ENCODE measurements at regions not wholly inside any gene's neighbourhood (a gene's known extent, or its start where the extent isn't known, plus 50 kb on each side); places are given as distances from the start of the nearest gene placed in this dataset.
A peak's percentile ranks its signal among the peaks of the same experiment; 100 is the strongest.

- DNase-seq (ENCODE audit: low spot score): peak; percentile 46
Measured at GRCh38 chr4:152094970-152095700, 334.3 kb upstream of the GATB start.

GRCh38 chr4:152091405-152091804 is 330.6 kb upstream of the GATB start:
- DNase-seq (ENCODE audit: low spot score): no peak

- DNase-seq (ENCODE audit: low spot score): peak; percentile 61
Measured at GRCh38 chr4:152090543-152090942, 329.7 kb upstream of the GATB start.

GRCh38 chr4:152089584-152089983 is 328.8 kb upstream of the GATB start:
- no peak for DNase-seq (ENCODE audit: low spot score)

GRCh38 chr4:152087335-152087734 is 326.5 kb upstream of the GATB start:
- DNase-seq (ENCODE audit: low spot score): no peak

GRCh38 chr4:152085657-152086056 is 324.9 kb upstream of the GATB start:
- no peak for DNase-seq (ENCODE audit: low spot score)

GRCh38 chr4:152083338-152083737 is 322.5 kb upstream of the GATB start:
- peak; percentile 89 for DNase-seq (ENCODE audit: low spot score)

GRCh38 chr4:152081024-152081423 is 320.2 kb upstream of the GATB start:
- no peak for DNase-seq (ENCODE audit: low spot score)

GRCh38 chr4:152079543-152080293 is 318.9 kb upstream of the GATB start:
- DNase-seq (ENCODE audit: low spot score): no peak

GRCh38 chr4:152079079-152079478 is 318.3 kb upstream of the GATB start:
- DNase-seq (ENCODE audit: low spot score): no peak

GRCh38 chr4:152077582-152077981 is 316.8 kb upstream of the GATB start:
- DNase-seq (ENCODE audit: low spot score): no peak

GRCh38 chr4:152075253-152075928 is 314.6 kb upstream of the GATB start:
- no peak for DNase-seq (ENCODE audit: low spot score)

- no peak for DNase-seq (ENCODE audit: low spot score)
Measured at GRCh38 chr4:152074573-152074972, 313.8 kb upstream of the GATB start.

- DNase-seq (ENCODE audit: low spot score): no peak
Measured at GRCh38 chr4:152074088-152074437, 313.3 kb upstream of the GATB start.

GRCh38 chr4:152073351-152074087 is 312.7 kb upstream of the GATB start:
- DNase-seq (ENCODE audit: low spot score): peak; percentile 50

- DNase-seq (ENCODE audit: low spot score): no peak
Measured at GRCh38 chr4:152072906-152073305, 312.1 kb upstream of the GATB start.

- peak; percentile 78 for DNase-seq (ENCODE audit: low spot score)
Measured at GRCh38 chr4:152072001-152072485, 311.2 kb upstream of the GATB start.

- no peak for DNase-seq (ENCODE audit: low spot score)
Measured at GRCh38 chr4:152070854-152071253, 310.0 kb upstream of the GATB start.

- no peak for DNase-seq (ENCODE audit: low spot score)
Measured at GRCh38 chr4:152068866-152069265, 308.1 kb upstream of the GATB start.

GRCh38 chr4:152065545-152065944 is 304.7 kb upstream of the GATB start:
- peak; percentile 9 for DNase-seq (ENCODE audit: low spot score)

GRCh38 chr4:152064753-152065152 is 303.9 kb upstream of the GATB start:
- DNase-seq (ENCODE audit: low spot score): no peak

- no peak for DNase-seq (ENCODE audit: low spot score)
Measured at GRCh38 chr4:152064282-152064681, 303.5 kb upstream of the GATB start.
